Cardiac muscle cell (in vitro differentiated cells and primary cell): ENCODE measurements at regions not wholly inside any gene's neighbourhood (a gene's known extent, or its start where the extent isn't known, plus 50 kb on each side); places are given as distances from the start of the nearest gene placed in this dataset.

Experiments
- DNase-seq, 2 donors: peaks; one replicate each; pipeline versions ENCODE4 v3.0.0 to v3.0.0-alpha.2; 2010 to 2017; ENCODE audit warnings: low read depth in 1 of 2, low spot score in 1 of 2
- H3K27ac ChIP-seq: fragments of 200-600 bp; sonication (generic); 2 replicates; pipeline ENCODE4 v1.5.1; 2016
- H3K27me3 ChIP-seq: fragments of 200-600 bp; sonication (generic); 2 replicates; pipeline ENCODE4 v1.6.0; 2016; ENCODE audit warnings: control low read depth
- H3K36me3 ChIP-seq: fragments of 200-600 bp; sonication (generic); 2 replicates; pipeline ENCODE4 v1.5.1; 2016; ENCODE audit warnings: control low read depth
- H3K4me1 ChIP-seq: fragments of 200-600 bp; sonication (generic); 2 replicates; pipeline ENCODE4 v1.8.1; 2017; ENCODE audit warnings: low read depth, mild to moderate bottlenecking, mixed run types
- H3K4me3 ChIP-seq: fragments of 200-600 bp; sonication (generic); 2 replicates; pipeline ENCODE4 v1.5.1; 2016; ENCODE audit warnings: mild to moderate bottlenecking
- H3K9me3 ChIP-seq: fragments of 200-600 bp; sonication (generic); 2 replicates; pipeline ENCODE4 v1.5.1; 2017; ENCODE audit warnings: low read depth, mild to moderate bottlenecking, control low read depth
- TF ChIP-seq, protein P1 (sequence below): IDR thresholded peaks from 2 replicates; pipeline ENCODE4 v1.5.1; 2012; ENCODE audit warnings: low read depth, mild to moderate bottlenecking, low read length

DNA sequence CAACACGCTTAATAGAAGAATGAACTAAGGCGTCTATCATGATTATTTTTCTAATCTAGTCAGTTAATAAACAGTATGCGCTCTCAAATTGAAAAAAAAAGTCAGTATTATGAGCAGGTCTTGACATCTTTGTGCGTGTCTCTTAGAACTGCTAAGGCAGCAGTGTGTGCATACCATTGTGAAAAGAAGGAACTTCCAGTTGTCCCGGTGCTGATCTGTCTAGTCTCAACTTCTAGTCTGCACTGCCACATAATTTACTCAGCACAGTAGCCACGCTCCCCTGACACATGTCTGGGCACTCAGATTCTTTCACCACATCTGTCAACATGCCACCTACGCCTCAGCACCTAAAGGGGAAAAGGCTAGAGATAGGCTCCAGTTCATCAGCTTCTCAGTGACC lies 61.1 kb upstream of the SPDEF start:
- no peak overlapping the region for H3K4me3 ChIP-seq
- no peak overlapping the region for H3K27ac ChIP-seq
- no peaks in the 10 kb centered on the region for H3K36me3 ChIP-seq
- TF ChIP-seq, protein P1, sequence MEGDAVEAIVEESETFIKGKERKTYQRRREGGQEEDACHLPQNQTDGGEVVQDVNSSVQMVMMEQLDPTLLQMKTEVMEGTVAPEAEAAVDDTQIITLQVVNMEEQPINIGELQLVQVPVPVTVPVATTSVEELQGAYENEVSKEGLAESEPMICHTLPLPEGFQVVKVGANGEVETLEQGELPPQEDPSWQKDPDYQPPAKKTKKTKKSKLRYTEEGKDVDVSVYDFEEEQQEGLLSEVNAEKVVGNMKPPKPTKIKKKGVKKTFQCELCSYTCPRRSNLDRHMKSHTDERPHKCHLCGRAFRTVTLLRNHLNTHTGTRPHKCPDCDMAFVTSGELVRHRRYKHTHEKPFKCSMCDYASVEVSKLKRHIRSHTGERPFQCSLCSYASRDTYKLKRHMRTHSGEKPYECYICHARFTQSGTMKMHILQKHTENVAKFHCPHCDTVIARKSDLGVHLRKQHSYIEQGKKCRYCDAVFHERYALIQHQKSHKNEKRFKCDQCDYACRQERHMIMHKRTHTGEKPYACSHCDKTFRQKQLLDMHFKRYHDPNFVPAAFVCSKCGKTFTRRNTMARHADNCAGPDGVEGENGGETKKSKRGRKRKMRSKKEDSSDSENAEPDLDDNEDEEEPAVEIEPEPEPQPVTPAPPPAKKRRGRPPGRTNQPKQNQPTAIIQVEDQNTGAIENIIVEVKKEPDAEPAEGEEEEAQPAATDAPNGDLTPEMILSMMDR = no peak
- H3K27me3 ChIP-seq = no peaks in the 10 kb centered on the region
- no peaks in the 10 kb centered on the region for H3K9me3 ChIP-seq
- no peak for DNase-seq
- H3K4me1 ChIP-seq = peaks cover 25% of the 10 kb centered on the region

DNA sequence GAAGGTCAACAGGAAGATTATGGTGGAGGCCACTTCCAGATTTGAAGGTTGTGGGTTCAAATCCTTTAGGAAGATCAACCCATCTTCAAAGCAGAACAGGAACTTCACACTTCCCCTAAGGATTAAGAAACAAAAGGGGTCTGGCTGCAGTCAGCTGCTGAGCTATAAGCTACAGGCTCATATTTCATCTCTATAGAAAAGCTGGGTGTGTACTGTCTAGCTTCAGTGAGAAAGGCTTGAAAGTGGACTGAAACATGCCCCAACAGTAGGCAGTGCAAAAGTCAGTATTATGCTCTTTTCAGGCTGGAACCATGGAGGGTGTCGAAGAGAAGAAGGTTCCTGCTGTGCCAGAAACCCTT lies 60.1 kb upstream of the SPDEF start:
- TF ChIP-seq, protein P1 = no peak
- no peak overlapping the region for H3K27ac ChIP-seq
- H3K36me3 ChIP-seq = no peaks in the 10 kb centered on the region
- peaks cover 25% of the 10 kb centered on the region for H3K4me1 ChIP-seq
- H3K9me3 ChIP-seq = no peaks in the 10 kb centered on the region
- no peak for DNase-seq
- H3K4me3 ChIP-seq = no peak overlapping the region
- H3K27me3 ChIP-seq = no peaks in the 10 kb centered on the region

DNA sequence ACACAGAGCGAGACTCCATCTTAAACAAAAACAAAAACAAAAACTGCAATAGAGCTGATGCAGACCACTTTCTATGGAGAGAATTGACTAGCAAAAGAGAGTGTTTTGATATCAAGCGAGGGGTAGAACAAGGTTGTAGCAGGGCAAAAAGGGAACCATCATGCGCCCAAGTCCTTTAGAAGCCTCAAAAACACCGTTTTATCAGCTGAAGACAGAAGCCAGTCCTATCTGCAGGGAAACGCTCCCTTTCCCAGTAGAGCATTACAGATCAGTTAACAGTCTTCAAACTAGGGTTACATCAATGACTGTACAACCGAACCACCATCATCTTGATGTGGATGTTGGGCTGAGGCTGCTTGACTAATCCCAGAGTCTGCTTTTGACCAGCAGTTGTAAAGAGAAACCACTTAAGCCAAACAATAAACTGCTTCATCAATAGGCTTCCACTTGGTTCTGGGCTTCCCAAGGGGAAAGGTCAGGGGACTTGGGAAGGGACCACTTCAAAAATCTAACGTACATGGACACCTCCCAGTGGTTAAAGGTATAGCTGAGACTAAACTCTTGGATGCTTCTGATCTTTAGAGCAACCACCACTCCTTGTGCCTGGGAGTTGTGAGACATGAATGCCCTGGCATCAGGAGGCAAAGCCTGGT lies 59.6 kb upstream of the SPDEF start:
- no peaks in the 10 kb centered on the region for H3K27me3 ChIP-seq
- DNase-seq = no peak
- H3K9me3 ChIP-seq = no peaks in the 10 kb centered on the region
- no peaks in the 10 kb centered on the region for H3K36me3 ChIP-seq
- no peak overlapping the region for H3K27ac ChIP-seq
- TF ChIP-seq, protein P1 = no peak
- H3K4me3 ChIP-seq = no peak overlapping the region
- peaks cover 26% of the 10 kb centered on the region for H3K4me1 ChIP-seq

DNA sequence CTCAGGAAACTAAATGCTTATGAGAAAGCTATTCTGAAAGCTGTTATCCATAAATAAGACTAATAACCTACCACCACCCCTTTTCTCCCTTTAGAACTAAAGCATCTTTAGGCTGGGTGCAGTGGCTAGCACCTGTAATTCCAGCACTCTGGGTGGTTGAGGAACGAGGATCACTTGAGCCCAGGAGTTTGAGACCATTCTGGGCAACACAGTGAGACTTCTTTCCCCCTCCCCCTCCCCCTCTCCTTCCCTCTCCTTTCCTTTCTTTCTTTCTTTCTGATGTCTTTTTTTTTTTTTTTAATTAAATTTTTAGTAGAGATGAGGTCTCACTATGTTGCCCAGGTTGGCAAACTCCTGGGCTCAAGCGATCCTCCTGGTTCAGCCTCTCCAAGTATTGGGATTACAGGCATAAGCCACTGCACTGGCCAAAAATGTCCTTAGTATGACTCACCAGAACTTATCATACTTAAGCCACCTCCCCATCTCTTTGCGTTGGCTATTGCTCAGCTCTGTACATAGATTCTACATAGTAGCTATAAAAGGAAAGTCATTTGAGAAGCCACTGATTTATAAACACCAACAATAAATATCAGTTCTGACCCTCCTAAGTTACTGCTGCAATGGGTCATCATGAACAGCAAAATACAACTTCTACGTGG lies 54.8 kb upstream of the SPDEF start:
- Histone ChIP-seq H3K9me3 (no peaks in the 10 kb centered on the region), H3K4me3 (no peak overlapping the region), H3K27me3 (no peaks in the 10 kb centered on the region), H3K4me1 (peaks cover 9% of the 10 kb centered on the region), H3K27ac (peak overlapping the region; percentile 30), H3K36me3 (peaks cover under 1% of the 10 kb centered on the region)
- TF ChIP-seq, protein P1 = no peak
- DNase-seq = peak in 1 of 2 donors; percentile 83

DNA sequence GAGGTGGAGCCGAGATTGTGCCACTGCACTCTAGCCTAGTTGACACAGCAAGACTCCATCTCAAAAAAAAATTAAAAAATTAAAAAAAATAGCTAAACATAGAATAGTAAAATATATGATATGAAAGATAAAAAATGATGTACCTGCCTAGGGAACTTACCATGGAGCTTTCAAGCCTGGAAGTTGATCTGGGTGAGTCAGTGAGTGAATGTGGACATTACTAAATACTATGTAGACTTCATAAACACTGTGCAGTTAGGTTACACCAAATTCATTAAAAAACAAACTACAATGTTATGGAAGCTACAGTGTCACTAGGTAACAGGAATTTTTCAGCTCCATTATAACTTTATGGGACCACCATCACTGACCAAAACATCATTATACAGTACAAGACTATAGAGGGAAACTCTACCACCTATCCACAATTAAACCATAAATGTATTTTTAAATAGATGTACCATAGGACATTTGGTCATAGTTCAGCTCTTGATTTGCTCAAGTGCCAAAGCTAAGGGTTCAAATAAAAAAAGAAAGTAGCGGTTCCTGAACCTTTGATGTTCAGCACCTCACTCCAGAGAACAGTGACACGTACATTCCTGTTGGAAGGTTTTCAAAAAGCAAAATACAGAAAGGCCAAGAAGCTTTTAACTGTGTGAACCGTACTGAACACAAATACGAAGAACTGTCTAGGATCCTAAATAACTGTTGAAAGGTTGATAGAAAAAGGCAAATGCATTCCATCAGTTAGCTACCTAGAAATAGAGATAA lies 52.4 kb upstream of the SPDEF start:
- H3K4me3 ChIP-seq = no peak overlapping the region
- H3K27me3 ChIP-seq = no peaks in the 10 kb centered on the region
- TF ChIP-seq, protein P1 = no peak
- DNase-seq = no peak
- H3K36me3 ChIP-seq = peaks cover 5% of the 10 kb centered on the region
- peaks cover 9% of the 10 kb centered on the region for H3K4me1 ChIP-seq
- no peak overlapping the region for H3K27ac ChIP-seq
- no peaks in the 10 kb centered on the region for H3K9me3 ChIP-seq
